C4-2B (cell line): ENCODE measurements at regions not wholly inside any gene's neighbourhood (a gene's known extent, or its start where the extent isn't known, plus 50 kb on each side); places are given as distances from the start of the nearest gene placed in this dataset.

Source experiments
- CTCF ChIP-seq: fragments of 450-650 bp; conservative IDR thresholded peaks from 2 replicates; pipeline ENCODE4 v1.5.1; 2017; ENCODE audit warnings: mild to moderate bottlenecking
- ZFX ChIP-seq: fragments of 450-650 bp; IDR thresholded peaks from 2 replicates; pipeline ENCODE4 v1.6.1; 2017

DNA sequence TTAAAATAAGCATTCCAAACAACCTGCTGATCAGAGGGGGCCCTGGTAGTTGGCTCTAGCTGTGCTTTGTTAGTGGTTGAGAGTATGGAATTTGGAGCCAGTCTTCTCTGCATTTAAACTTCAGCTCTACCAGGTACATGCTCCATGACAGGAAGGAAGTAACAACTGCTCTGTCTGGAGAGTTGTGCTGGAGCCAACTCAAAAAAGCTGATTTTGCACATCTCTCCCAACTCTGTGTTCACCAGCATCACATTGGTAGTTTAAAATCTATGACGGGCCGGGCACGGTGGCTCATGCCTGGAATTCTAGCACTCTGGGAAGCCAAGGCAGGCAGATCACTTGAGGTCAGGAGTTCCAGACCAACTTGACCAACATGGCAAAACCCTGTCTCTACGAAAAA is 68.8 kb upstream of the BMP2 start:
- TF ChIP-seq CTCF (no peak), ZFX (no peak)
